Activated CD8-positive, alpha-beta T cell treated with anti-CD3 and anti-CD28 coated beads for 36 hours (primary cell): ENCODE measurements at regions not wholly inside any gene's neighbourhood (a gene's known extent, or its start where the extent isn't known, plus 50 kb on each side); places are given as distances from the start of the nearest gene placed in this dataset.

Experiments used
- ATAC-seq: fragments of 200-7000 bp; cut with Tn5 transposase; one replicate; pipeline ENCODE4 v1.10.0; 2021; ENCODE audit warnings: mild to moderate bottlenecking, moderate library complexity
- CTCF ChIA-PET: fragments of 350-600 bp; sonication (Branson Sonifier 250); formaldehyde crosslinking; loops from one replicate; lab custom pipeline; 2021; ENCODE audit warnings: antibody characterized with exemption; lab: Charles Lee
- POLR2A ChIA-PET: fragments of 350-600 bp; sonication (Branson Sonifier 250); formaldehyde crosslinking; loops from one replicate; lab custom pipeline; 2021; ENCODE audit warnings: antibody characterized with exemption; lab: Charles Lee
- DNase-seq: peaks from one replicate; pipeline ENCODE4 v3.0.0-alpha.2; 2020
- H3K27ac Mint-ChIP-seq: one replicate; pipeline ENCODE4 v1.8.0; 2021; ENCODE audit warnings: mild to moderate bottlenecking, mixed read lengths
- H3K27me3 Mint-ChIP-seq: one replicate; pipeline ENCODE4 v1.8.0; 2021; ENCODE audit warnings: mixed read lengths
- H3K36me3 Mint-ChIP-seq: one replicate; pipeline ENCODE4 v1.8.0; 2021; ENCODE audit warnings: low read depth, mixed read lengths
- H3K4me1 Mint-ChIP-seq: one replicate; pipeline ENCODE4 v1.8.0; 2021; ENCODE audit warnings: low read depth, mixed read lengths
- H3K4me3 Mint-ChIP-seq: one replicate; pipeline ENCODE4 v1.8.0; 2021; ENCODE audit warnings: mild to moderate bottlenecking, moderate library complexity, mixed read lengths
- H3K9me3 Mint-ChIP-seq: one replicate; pipeline ENCODE4 v1.8.0; 2021; ENCODE audit warnings: mixed read lengths
- CTCF ChIP-seq: fragments of 200-600 bp; IDR thresholded peaks from one replicate; pipeline ENCODE4 v1.8.0; 2022; ENCODE audit warnings: antibody characterized with exemption, mild to moderate bottlenecking
- intact Hi-C: fragments of 100-400 bp; cut with micrococcal nuclease; formaldehyde crosslinking; loops from one replicate; pipeline ENCODE4 v1.10.0; 2022

GRCh38 chr15:70443486-70444273 is 319.7 kb downstream of the UACA start:
- Mint-ChIP-seq H3K4me3 (no peak overlapping the region), H3K9me3 (no peaks in the 10 kb centered on the region), H3K36me3 (no peaks in the 10 kb centered on the region), H3K27ac (no peak overlapping the region), H3K27me3 (peaks cover 24% of the 10 kb centered on the region), H3K4me1 (peaks cover 13% of the 10 kb centered on the region)
- no peak for TF ChIP-seq CTCF
- no peak for DNase-seq
- intact Hi-C loops = no loop called here
- POLR2A ChIA-PET = no interaction called here
- CTCF ChIA-PET = interaction anchor here (1.4 kb wide), 1 partner anchor 22 kb away, joined by 3 read pairs; no protein-coding TSS in a partner anchor
- no peak for ATAC-seq

DNA sequence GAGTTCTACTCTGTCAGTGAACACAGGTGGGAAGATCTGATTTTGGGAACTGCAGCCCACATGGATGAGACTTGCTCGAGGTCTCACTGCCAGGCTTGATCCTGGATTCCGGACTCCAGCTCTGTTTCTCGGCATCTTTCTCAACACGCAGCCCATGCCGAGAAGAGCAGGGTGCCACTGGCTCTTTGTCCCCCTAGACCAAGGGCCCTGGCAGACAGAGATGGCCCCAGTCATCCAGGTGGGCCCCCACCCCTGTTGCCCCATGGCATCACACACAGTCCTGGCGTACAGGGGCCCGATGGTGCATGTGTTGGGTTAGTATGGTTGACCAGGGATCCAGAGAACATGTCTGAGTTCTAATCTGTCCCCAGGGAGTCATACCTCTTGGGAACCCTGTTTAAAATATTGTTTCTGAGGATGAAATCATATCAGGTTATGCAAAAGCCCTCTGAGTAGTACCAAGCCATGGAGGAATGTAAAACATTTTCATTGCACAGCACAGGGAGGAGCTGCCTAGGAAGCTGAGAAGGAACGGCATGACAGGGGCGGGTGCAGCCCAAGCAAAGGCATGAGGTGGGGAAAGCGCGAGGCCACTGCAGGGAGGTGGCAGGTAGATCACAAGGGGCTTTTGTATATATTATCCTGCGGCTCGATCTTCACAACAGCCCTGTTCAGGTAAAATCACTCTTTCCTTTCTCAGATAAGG is 320.6 kb downstream of the UACA start:
- ATAC-seq (no peak), DNase-seq (no peak)
- CTCF ChIA-PET = interaction anchor here (1.6 kb wide), 1 partner anchor 14 kb away, joined by 3 read pairs; no protein-coding TSS in a partner anchor
- H3K27me3 Mint-ChIP-seq = peaks cover 21% of the 10 kb centered on the region
- H3K4me1 Mint-ChIP-seq = peaks cover 4% of the 10 kb centered on the region
- H3K27ac Mint-ChIP-seq = no peak overlapping the region
- no peak overlapping the region for H3K4me3 Mint-ChIP-seq
- POLR2A ChIA-PET = no interaction called here
- no peak for TF ChIP-seq CTCF
- H3K36me3 Mint-ChIP-seq = no peaks in the 10 kb centered on the region
- intact Hi-C loops = no loop called here
- no peaks in the 10 kb centered on the region for H3K9me3 Mint-ChIP-seq

DNA sequence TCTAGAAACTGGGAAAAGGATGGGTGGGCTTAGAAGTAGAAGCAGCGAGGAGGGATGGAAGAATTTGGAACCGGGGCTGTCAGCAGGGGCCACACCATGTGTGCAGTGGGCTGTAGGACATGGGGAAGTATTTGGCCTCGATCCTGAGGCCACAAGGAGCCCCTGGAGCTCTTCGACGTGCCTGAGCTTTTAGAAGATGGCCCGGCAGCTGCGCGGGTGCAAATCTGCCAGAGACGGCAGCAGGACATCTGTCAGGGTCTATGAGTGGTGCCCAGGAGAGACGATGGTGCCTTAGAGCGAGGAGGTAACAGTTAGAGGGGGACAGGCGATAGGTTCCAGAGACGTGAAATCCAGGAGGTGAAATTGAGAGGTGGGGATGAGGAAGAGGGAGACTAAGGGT is 321.1 kb downstream of the UACA start:
- Mint-ChIP-seq H3K9me3 (no peaks in the 10 kb centered on the region), H3K27ac (no peak overlapping the region), H3K4me3 (no peak overlapping the region), H3K27me3 (peaks cover 21% of the 10 kb centered on the region), H3K4me1 (no peaks in the 10 kb centered on the region), H3K36me3 (no peaks in the 10 kb centered on the region)
- DNase-seq (no peak), ATAC-seq (no peak)
- CTCF ChIA-PET = interaction anchor here (0.8 to 1.6 kb wide), 2 partner anchors 14 to 25 kb away, joined by 3 read pairs; no protein-coding TSS in a partner anchor
- intact Hi-C loops = no loop called here
- POLR2A ChIA-PET = no interaction called here
- no peak for TF ChIP-seq CTCF

GRCh38 chr15:70440416-70441138 is 322.8 kb downstream of the UACA start:
- ChIA-PET CTCF (interaction anchor here (0.8 to 1.6 kb wide), 2 partner anchors 26 to 340 kb away, joined by 3 to 4 read pairs; no protein-coding TSS in a partner anchor), POLR2A (no interaction called here)
- intact Hi-C loops = no loop called here

More at GRCh38 chr15:70440416-70441138, 322.8 kb downstream of the UACA start:
- Mint-ChIP-seq H3K4me1 (peaks cover 11% of the 10 kb centered on the region), H3K27me3 (peaks cover 19% of the 10 kb centered on the region), H3K36me3 (no peaks in the 10 kb centered on the region), H3K27ac (no peak overlapping the region), H3K4me3 (no peak overlapping the region), H3K9me3 (no peaks in the 10 kb centered on the region)
- ATAC-seq (no peak), DNase-seq (no peak)
- no peak for TF ChIP-seq CTCF
